ENCODE measurements at regions not wholly inside any gene's neighbourhood (a gene's known extent, or its start where the extent isn't known, plus 50 kb on each side); places are given as distances from the start of the nearest gene placed in this dataset.

DNA sequence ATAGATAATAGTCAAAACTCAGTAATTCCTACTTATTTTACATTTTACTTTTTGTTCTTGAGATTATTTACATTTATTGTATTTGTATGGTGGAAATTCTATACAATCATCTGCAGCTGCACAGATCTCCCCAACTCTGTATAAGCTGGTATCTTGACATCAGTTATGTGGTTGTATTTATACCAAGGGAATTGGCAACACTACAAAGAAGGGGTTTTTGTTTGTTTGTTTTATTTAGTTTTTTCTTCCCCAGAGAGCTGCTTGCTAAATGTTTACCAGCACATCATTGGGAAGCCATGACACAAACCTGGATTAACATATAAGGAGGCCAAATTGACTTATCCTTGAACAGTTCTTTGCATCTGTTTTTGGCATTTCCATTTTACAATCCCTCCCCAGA is 389.2 kb upstream of the KCNMB2 start:
- no peak overlapping the region for H3K27ac ChIP-seq (ENCODE audit: low read depth in 1 of 2, low read length in 2 of 2)
- no peak for DNase-seq (ENCODE audit: low spot score)
- H3K4me3 ChIP-seq (ENCODE audit: low read depth in 1 of 3, low read length in 3 of 3), result no peak overlapping the region
- no peaks in the 10 kb centered on the region for H3K36me3 ChIP-seq (ENCODE audit: control insufficient read depth in 4 of 4, insufficient read depth in 3 of 4, low read depth in 1 of 4, low read length in 3 of 4)
- H3K9me3 ChIP-seq (ENCODE audit: control insufficient read depth in 4 of 4, low read length in 3 of 4), result no peaks in the 10 kb centered on the region
- no peak overlapping the region for H3K9ac ChIP-seq (ENCODE audit: low read depth in 1 of 2, low read length in 2 of 2)
- no peaks in the 10 kb centered on the region for H3K27me3 ChIP-seq (ENCODE audit: control insufficient read depth in 4 of 4, insufficient read depth in 4 of 4, low read length in 3 of 4)
- H3K4me1 ChIP-seq (ENCODE audit: control insufficient read depth in 4 of 4, insufficient read depth in 4 of 4, low read length in 3 of 4), result no peaks in the 10 kb centered on the region
- TF ChIP-seq RAD21 (IDR thresholded peaks at IDR 0.05) (no peak), FOXA2 (IDR thresholded peaks at IDR 0.05) (no peak), JUND (IDR thresholded peaks at IDR 0.05) (no peak), FOXA1 (IDR thresholded peaks at IDR 0.05) (no peak), NR2F2 (IDR thresholded peaks at IDR 0.05) (no peak), GABPA (IDR thresholded peaks at IDR 0.05 in 1 of 2, conservative IDR thresholded peaks at IDR 0.05 in 1 of 2) (no peak), YY1 (IDR thresholded peaks at IDR 0.05) (no peak)
- TF ChIP-seq, protein P1, sequence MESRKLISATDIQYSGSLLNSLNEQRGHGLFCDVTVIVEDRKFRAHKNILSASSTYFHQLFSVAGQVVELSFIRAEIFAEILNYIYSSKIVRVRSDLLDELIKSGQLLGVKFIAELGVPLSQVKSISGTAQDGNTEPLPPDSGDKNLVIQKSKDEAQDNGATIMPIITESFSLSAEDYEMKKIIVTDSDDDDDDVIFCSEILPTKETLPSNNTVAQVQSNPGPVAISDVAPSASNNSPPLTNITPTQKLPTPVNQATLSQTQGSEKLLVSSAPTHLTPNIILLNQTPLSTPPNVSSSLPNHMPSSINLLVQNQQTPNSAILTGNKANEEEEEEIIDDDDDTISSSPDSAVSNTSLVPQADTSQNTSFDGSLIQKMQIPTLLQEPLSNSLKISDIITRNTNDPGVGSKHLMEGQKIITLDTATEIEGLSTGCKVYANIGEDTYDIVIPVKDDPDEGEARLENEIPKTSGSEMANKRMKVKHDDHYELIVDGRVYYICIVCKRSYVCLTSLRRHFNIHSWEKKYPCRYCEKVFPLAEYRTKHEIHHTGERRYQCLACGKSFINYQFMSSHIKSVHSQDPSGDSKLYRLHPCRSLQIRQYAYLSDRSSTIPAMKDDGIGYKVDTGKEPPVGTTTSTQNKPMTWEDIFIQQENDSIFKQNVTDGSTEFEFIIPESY (IDR thresholded peaks at IDR 0.05), result no peak

DNA sequence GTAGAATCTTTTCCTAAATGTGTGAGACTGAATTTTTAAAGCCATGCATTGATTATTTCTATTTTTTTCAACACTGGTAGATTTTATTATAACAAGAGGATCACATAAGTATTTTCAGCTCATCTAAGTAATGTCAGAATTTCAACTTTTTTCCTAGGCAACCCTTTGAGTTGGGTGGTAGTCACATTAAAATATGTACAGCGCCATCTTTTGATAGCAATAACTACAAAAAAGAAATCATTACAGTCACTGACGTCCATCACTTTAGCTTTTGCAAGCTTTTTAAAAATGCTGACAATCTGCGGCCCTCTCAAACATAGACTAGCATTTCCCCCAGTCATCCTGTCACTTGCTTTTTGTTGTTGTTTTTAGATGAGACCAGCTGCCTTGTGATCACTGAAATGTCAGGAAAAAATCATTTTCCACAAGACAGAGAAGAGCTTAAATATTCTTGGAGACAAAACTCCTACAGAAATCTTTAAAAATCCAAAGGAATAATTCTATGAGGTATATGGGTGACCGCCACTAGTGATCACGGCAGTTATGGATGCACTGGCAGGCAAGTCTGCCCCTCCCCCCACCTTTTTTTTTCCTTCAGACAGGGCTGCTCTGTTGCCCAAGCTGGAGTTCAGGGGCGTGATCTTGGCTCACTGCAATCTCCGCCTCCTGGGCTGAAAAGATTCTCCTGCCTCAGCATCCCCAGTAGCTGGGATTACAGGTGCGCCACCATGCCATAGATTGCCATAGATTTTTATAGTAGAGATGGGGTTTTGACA is 384.0 kb upstream of the KCNMB2 start:
- Histone ChIP-seq H3K9me3 (ENCODE audit: control insufficient read depth in 4 of 4, low read length in 3 of 4) (no peaks in the 10 kb centered on the region), H3K4me1 (ENCODE audit: control insufficient read depth in 4 of 4, insufficient read depth in 4 of 4, low read length in 3 of 4) (no peaks in the 10 kb centered on the region), H3K36me3 (ENCODE audit: control insufficient read depth in 4 of 4, insufficient read depth in 3 of 4, low read depth in 1 of 4, low read length in 3 of 4) (no peaks in the 10 kb centered on the region), H3K27me3 (ENCODE audit: control insufficient read depth in 4 of 4, insufficient read depth in 4 of 4, low read length in 3 of 4) (no peaks in the 10 kb centered on the region), H3K4me3 (ENCODE audit: low read depth in 1 of 3, low read length in 3 of 3) (no peak overlapping the region), H3K9ac (ENCODE audit: low read depth in 1 of 2, low read length in 2 of 2) (no peak overlapping the region), H3K27ac (ENCODE audit: low read depth in 1 of 2, low read length in 2 of 2) (no peak overlapping the region)
- DNase-seq (ENCODE audit: low spot score), result no peak
- TF ChIP-seq HNF4G (IDR thresholded peaks at IDR 0.05), result no peak
- no peak for TF ChIP-seq RAD21 (IDR thresholded peaks at IDR 0.05)
- TF ChIP-seq, protein P2, sequence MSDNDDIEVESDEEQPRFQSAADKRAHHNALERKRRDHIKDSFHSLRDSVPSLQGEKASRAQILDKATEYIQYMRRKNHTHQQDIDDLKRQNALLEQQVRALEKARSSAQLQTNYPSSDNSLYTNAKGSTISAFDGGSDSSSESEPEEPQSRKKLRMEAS (IDR thresholded peaks at IDR 0.05), result no peak
- TF ChIP-seq RXRA (IDR thresholded peaks at IDR 0.05), result no peak
- no peak for TF ChIP-seq SP1 (IDR thresholded peaks at IDR 0.05)
- TF ChIP-seq TAF1 (conservative IDR thresholded peaks at IDR 0.05), result no peak
- TF ChIP-seq EGR1 (IDR thresholded peaks at IDR 0.05; ENCODE audit: low read depth in 2 of 2), result no peak
- no peak for TF ChIP-seq FOXA2 (IDR thresholded peaks at IDR 0.05)
- TF ChIP-seq, protein P3, sequence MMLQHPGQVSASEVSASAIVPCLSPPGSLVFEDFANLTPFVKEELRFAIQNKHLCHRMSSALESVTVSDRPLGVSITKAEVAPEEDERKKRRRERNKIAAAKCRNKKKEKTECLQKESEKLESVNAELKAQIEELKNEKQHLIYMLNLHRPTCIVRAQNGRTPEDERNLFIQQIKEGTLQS (IDR thresholded peaks at IDR 0.05), result no peak
- TF ChIP-seq, protein P1 (IDR thresholded peaks at IDR 0.05), result no peak
- TF ChIP-seq JUND (IDR thresholded peaks at IDR 0.05), result no peak
- no peak for TF ChIP-seq YY1 (IDR thresholded peaks at IDR 0.05)
- WGBS, result 85% methylated on average over 8 of the region's 8 CpGs
